NT2/D1 (cell line): ENCODE measurements at regions not wholly inside any gene's neighbourhood (a gene's known extent, or its start where the extent isn't known, plus 50 kb on each side); places are given as distances from the start of the nearest gene placed in this dataset.

Source experiments
- SUZ12 ChIP-seq: IDR thresholded peaks from 2 replicates; pipeline ENCODE4 v1.6.1; 2011; ENCODE audit not compliant: insufficient read length, insufficient read depth; ENCODE audit errors: extremely low read depth
- YY1 ChIP-seq: IDR thresholded peaks from 2 replicates; pipeline ENCODE4 v1.6.1; 2011; ENCODE audit not compliant: insufficient read length, insufficient read depth
- ZNF274 ChIP-seq: IDR thresholded peaks from 2 replicates; pipeline ENCODE4 v1.6.1; 2011; ENCODE audit warnings: mild to moderate bottlenecking, low read depth, low read length

DNA sequence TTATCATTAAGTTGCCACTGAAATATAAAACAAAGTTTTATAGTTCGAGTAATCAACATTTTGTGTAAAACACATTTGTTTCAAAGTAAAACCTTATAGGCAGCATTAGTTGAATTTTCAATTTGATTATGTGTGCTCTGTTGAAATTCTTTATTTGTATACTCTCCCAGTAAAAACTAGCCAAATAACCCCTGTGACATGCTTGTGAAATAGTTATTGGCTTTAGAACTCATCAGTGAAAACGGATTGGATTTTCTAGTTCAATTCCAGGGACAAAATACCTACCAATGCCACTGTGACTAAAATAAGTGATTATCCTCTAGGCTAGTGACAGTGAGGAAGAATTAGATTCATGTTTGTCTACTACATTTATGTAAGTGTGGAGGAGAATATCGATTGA lies 212.9 kb downstream of the TMEM200A start:
- TF ChIP-seq YY1 (no peak), SUZ12 (no peak), ZNF274 (no peak)
